HL-60/S4 treated with retinoic acid at 250 ng/mL for 4 days and 3 days (cell line): ENCODE measurements at regions not wholly inside any gene's neighbourhood (a gene's known extent, or its start where the extent isn't known, plus 50 kb on each side); places are given as distances from the start of the nearest gene placed in this dataset.

Source experiments
- in situ Hi-C: fragments of 300-500 bp; cut with MboI; formaldehyde crosslinking; loops from 2 replicates; pipeline ENCODE4 v1.7.0; 2022; ENCODE audit warnings: low sequenced_read_pairs

DNA sequence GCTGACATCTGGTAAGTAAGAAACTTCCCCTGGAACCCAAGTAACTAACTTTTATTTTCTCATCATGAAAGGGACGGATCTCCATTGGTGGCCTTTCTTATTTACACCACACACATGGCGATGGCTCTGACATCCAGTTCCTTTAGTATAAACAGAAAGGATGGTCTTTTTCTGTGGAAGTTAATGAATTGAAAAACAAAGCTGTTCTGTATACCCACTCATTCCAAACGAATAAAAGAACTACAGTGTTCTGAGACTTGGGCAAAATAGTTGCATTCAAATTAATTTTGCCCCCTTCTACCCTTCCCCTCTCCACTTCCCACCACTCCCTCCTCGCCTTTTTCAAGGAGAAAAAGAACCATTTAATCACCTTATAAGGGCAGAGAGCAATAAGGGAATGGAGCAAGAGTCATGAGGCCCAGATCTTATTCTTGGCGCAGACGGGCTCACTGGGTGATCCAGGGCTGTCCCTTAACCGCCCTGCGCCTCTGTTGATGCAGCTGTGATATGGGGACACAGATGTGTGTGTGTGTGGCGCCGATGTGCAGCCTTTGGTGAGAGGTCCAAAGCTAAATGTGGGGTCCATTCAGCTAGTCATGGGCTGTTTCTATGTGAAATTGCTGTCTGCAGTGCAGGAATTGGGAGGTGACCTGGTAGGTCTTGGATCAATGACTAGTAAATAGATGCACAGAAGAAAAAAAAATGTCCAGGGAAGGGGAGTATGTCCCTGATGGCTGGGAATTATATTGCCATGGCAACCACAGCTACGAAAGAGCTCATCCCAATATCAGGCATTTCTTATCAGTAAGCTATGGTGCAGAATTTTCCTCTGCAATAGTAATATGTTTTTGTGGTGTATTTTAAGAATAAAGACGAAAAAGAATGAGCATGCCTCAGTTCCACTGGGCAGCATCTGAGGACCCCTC is 141.5 kb upstream of the ERCC6L2 start:
- in situ Hi-C loops, result loop anchor here (25.0 kb wide), 1 partner anchor 478 kb away; no protein-coding TSS in a partner anchor

GRCh38 chr9:95732802-95733688 is 142.4 kb upstream of the ERCC6L2 start:
- in situ Hi-C loops, result loop anchor here (25.0 kb wide), 1 partner anchor 479 kb away; no protein-coding TSS in a partner anchor

- in situ Hi-C loops, result loop anchor here (25.0 kb wide), 1 partner anchor 480 kb away; no protein-coding TSS in a partner anchor
These were observed 143.6 kb upstream of the ERCC6L2 start for GRCh38 chr9:95731876-95732275.

DNA sequence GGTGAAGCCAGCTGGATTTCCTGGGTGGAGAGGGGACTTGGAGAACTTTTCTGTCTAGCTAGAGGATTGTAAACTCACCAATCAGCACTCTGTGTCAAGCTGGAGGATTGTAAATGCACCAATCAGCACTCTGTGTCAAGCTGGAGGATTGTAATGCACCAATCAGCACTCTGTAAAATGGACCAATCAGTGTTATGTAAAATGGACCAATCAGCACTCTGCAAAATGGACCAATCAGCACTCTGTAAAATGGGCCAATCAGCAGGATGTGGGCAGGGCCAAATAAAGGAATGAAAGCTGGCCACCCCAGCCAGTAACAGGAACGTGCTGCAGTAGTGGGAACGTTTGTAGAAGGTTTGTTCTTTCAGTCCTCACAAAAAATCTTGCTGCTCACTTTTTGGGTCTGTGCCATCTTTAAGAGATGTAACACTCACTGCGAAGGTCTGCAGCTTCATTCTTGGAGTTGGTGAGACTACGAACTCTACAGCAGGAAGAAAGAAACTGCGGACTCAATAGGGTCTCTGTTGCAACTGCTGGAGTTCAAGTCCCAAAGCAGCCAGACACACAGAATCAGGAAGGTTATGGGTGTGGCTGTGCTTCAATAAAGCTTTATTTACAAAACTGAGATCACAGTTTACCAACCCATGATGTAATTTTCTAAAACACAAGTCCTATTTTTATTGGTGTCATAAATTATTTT is 145.7 kb upstream of the ERCC6L2 start:
- in situ Hi-C loops, result loop anchor here (25.0 kb wide), 1 partner anchor 482 kb away; no protein-coding TSS in a partner anchor

- in situ Hi-C loops, result loop anchor here (25.0 kb wide), 1 partner anchor 483 kb away; no protein-coding TSS in a partner anchor
These were observed 146.4 kb upstream of the ERCC6L2 start for GRCh38 chr9:95729046-95729445.

GRCh38 chr9:95727947-95728520 is 147.5 kb upstream of the ERCC6L2 start:
- in situ Hi-C loops, result loop anchor here (25.0 kb wide), 1 partner anchor 484 kb away; no protein-coding TSS in a partner anchor

GRCh38 chr9:95726756-95727155 is 148.7 kb upstream of the ERCC6L2 start:
- in situ Hi-C loops, result loop anchor here (25.0 kb wide), 1 partner anchor 486 kb away; no protein-coding TSS in a partner anchor

GRCh38 chr9:95725045-95725444 is 150.4 kb upstream of the ERCC6L2 start:
- in situ Hi-C loops, result loop anchor here (25.0 kb wide), 1 partner anchor 487 kb away; no protein-coding TSS in a partner anchor

- in situ Hi-C loops, result no loop called here
These were observed 151.1 kb upstream of the ERCC6L2 start for GRCh38 chr9:95724253-95724991.

- in situ Hi-C loops, result no loop called here
These were observed 153.3 kb upstream of the ERCC6L2 start for GRCh38 chr9:95722141-95722540.

GRCh38 chr9:95721061-95721531 is 154.4 kb upstream of the ERCC6L2 start:
- in situ Hi-C loops, result no loop called here

GRCh38 chr9:95720496-95720895 is 155.0 kb upstream of the ERCC6L2 start:
- in situ Hi-C loops, result no loop called here

- in situ Hi-C loops, result no loop called here
These were observed 156.1 kb upstream of the ERCC6L2 start for GRCh38 chr9:95719354-95719753.

- in situ Hi-C loops, result no loop called here
These were observed 157.2 kb upstream of the ERCC6L2 start for GRCh38 chr9:95718263-95718662.

GRCh38 chr9:95715868-95716435 is 159.5 kb upstream of the ERCC6L2 start:
- in situ Hi-C loops, result no loop called here

- in situ Hi-C loops, result no loop called here
These were observed 165.0 kb upstream of the ERCC6L2 start for GRCh38 chr9:95710446-95710845.

DNA sequence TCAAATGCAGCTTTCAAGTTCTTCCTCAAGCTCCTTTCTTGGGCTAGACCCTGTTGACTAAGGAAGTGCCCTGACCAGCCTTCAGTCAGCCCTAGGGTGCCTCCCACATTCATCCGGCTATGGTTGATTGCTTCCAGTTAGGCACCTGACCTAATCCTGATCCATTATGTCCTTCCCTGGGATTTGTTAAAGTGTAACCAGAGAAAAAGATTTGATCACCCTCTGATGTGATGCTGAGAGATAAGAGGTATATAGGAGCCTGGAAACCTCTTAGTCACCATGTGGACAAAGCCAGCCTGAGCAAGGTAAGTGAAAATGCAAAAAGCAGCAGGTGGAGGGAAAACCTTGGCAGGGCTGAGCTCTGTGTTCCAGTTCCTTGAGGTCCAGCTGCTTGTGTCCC is 178.8 kb upstream of the ERCC6L2 start:
- in situ Hi-C loops, result no loop called here

GRCh38 chr9:95691435-95691834 is 174.7 kb upstream of the PTCH1 start:
- in situ Hi-C loops, result no loop called here

DNA sequence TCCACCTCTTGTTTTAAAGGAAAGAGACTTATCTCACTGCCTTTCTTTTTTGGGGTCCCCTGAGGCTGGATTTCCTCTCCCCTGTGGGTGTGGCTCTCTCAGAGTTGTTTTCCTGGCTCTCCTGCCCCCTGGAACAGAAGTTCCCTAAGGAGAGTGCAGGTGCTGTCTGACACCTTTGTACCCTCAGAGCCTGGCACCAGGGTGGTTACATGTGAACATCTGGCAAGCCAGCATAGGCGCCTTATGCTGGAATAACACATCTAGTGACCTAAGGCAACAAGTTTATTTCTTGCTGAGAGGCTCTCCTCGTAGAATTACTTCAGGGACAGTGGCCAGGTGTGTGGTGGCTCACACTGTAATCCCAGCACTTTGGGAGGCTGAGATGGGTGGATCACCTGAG is 172.9 kb upstream of the PTCH1 start:
- in situ Hi-C loops, result no loop called here
